Amygdala (tissue), 56 donors: ENCODE measurements at regions not wholly inside any gene's neighbourhood (a gene's known extent, or its start where the extent isn't known, plus 50 kb on each side); places are given as distances from the start of the nearest gene placed in this dataset.

ENCODE experiments used
- DNase-seq, 56 donors: peaks; one replicate each; lab custom pipeline; 2025; lab: John Stamatoyannopoulos, UW

DNA sequence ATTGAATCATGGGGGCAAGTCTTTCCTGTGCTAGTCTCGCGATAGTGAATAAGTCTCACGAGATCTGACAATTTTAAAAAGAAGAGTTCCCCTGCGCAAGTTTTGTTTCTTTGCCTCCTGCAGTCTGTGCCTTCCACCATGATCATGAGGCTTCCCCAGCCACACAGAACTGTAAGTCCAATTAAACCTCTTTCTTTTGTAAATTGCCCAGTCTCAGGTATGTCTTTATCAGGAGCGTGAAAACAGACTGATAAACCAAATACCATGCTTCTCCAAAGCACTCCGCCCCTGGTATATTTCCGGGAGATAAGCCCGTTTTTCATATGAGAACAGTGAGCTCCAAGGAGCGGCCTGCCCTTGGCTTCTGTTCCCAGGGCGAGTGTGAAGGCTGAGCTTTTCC is 118.9 kb downstream of the EVX1 start:
- no peak for DNase-seq

GRCh38 chr7:27362026-27362425 is 119.4 kb downstream of the EVX1 start:
- no peak for DNase-seq

DNA sequence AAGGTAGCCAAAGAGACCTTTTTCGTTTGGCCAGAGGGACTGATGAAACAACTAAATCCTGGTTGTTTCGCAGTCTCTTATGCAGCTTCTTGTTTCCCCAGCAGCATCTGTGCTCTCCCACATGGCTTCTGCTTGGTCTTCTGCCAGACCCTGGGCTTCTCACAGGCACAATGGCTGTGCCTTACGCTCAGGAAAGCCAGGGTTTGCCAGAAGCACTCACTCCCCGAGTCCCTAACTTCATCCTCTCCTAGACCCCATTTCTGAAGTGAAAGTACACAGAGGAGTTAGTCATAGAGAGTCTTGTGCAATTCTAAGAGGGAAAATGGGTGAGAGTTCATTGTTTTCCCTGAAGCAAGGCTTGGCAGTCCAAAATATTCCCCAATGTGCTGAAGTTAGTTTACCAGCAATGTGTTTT is 121.7 kb downstream of the EVX1 start:
- DNase-seq, result peak in 36 of 56 donors; percentile 2 to 71 (median 21)

GRCh38 chr7:27367179-27367932 is 124.8 kb downstream of the EVX1 start:
- no peak for DNase-seq

GRCh38 chr7:27367933-27368549 is 125.4 kb downstream of the EVX1 start:
- no peak for DNase-seq

DNA sequence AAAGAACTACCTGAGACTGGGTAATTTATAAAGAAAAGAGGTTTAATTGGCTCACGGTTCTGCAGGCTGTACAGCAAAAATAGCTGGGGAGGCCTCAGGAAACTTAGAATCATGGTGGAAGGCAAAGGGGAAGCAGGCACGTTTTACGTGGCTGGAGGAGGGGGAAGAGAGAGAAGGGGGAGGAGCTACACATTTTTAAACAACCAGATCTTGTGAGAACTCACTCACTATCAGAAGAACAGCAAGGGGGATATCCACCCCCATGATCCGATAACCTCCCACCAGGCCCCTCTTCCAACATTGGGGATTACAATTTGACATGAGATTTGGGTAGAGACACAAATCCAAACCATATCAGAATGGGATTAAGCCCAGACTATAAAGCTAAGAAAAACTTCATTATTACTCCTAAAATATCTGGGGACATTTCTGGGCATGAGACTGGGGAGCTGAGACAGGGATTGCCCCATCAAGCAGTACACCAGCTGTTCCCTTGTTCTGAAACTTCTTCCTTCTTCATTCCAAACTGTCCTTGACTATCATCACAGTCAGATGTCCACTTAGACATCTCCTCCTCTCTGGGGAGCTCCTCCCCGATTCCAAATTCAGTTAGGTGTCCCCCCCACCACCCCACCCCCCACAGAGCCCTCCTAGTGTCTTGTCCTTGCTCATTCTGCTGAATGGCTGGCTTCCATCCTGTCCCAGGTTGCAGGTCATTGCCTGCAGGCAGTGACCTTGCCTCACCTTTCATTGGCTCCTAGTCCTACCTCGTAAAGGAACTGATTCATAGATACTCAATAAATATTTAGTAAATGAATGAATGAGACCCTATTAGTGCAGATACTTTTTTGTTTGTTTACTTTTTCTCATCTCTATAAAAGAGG is 132.6 kb downstream of the EVX1 start:
- no peak for DNase-seq

DNA sequence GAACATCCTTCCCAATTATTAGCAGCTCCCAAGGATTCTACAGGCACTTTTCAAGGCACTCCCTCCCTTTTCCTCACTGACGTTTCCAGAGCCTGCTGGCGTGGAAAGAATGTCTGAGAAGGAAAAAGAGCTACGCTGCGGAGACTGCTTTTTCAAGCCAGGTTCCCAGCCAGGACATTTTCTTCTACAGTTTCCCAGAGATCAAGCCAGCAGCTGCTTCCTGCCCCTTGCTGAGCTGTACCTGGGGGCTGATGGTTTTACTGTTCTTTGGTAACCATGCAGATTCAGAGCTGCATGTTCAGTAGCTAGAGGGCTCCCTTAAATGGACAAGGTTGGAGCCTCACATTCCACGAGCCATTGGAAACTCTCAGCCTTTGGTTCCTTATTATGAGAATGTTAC is 133.4 kb downstream of the EVX1 start:
- DNase-seq, result peak in 1 of 56 donors; percentile 1

- no peak for DNase-seq
These were observed 135.4 kb downstream of the EVX1 start for GRCh38 chr7:27377988-27378387.

DNA sequence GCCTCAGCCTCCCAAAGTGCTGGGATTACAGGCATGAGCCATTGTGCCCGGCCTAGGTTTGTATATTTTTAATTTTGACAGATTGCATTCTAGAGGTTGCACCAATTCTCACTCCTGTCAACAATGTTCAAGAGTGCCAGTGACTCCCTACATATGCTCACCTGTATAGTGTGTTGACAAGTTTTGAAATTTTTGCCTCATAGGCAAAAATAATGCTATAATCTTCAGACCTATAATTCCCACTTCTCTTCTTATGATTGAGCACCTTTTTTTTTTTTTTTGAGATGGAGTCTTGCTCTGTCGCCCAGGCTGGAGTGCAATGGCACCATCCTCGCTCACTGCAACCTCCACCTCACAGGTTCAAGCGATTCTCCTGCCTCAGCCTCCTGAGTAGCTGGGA is 139.7 kb downstream of the EVX1 start:
- DNase-seq, result no peak

- no peak for DNase-seq
These were observed 144.0 kb downstream of the EVX1 start for GRCh38 chr7:27386581-27386980.

DNA sequence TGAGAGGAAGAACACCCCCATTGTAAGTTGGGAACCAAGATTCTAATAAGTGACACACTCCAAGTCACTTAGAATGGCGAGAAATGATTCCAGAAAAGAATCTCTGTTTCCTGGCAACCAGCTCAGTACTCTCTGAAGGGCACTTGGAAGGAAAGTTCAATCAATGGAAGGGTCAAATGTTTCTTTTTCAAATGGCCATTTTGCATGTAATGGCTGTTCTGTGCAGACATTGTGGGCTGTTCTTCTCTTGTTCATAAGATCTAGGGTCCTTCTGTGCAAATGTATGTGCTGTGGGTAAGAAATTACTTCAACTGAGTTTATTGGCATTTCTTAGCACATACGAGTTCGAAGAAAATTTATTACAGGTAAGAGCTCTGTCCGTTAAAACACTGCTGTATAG is 145.3 kb downstream of the EVX1 start:
- DNase-seq, result no peak

DNA sequence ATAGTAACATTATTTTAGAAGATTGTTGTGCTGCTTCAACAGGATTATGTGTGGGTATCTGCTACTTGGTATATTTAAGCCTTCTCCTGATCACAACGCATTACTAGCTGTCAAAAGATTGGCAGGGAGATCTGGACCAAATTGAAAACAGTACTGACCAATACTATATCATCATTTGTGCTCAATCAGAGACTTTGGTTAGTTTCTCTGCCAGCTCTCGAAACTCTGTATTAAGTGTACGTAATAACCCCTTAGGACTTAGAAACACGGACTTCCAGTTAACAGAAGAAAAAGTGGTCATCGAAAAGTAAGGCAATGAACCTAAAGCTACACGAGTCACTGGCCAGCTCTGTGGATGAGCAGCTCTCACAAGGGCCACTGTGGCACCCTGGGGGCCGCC is 146.0 kb downstream of the EVX1 start:
- no peak for DNase-seq

DNA sequence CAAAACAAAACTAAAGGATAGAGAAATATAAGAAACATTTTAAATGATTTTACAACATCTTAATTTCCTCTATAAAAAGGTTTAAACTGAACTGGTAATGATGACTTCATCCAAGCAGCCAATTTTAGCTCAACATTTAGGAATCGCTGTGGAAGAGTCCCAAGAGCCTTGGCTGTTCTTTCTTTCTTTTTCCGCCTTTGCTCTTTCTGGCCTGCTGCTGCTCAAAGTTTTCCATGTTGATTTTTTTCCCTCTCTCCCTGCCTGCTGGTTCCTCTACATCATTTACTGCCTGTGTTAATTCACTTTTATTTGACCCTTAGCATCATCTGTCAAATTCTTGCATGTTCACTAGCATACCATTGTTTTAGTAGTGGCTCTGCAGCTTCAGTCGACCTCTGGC is 146.9 kb downstream of the EVX1 start:
- no peak for DNase-seq

DNA sequence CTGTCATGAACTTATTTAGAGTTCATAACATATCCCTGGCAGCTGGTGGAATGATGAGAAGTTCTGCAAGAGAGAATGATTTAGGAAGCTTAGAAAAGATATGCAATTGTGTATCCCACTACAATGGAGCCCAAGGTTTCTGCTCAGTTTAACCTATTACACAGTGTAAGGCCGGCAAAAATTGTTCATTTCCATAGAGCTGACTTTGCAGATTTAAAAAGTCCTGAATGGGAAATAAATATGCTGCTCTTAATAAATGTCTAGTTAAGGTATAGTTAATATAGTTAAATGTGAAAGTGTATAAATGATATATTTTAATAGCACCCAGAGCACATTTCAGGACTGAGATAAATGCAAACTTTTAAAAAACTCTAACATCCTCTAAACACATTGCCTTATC is 149.9 kb downstream of the EVX1 start:
- DNase-seq, result no peak

DNA sequence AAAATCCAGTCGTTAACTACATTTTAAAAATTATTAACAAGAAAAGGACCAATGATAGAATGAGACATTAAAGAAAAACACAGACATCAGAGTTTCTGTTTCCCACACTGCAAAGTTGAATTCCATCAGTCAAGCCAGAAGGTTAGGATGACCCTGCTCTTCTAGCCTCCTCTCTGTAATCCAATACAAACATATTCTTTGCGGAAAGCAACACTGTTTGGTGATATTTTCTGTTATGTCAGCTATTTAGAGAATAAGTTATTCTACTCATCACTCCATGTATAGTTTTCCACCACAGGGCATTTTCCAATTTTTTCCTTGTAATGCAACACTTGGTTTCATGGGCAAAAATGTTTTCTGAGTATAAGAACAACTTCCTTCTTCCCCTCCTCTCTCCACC is 152.3 kb downstream of the EVX1 start:
- DNase-seq, result no peak

DNA sequence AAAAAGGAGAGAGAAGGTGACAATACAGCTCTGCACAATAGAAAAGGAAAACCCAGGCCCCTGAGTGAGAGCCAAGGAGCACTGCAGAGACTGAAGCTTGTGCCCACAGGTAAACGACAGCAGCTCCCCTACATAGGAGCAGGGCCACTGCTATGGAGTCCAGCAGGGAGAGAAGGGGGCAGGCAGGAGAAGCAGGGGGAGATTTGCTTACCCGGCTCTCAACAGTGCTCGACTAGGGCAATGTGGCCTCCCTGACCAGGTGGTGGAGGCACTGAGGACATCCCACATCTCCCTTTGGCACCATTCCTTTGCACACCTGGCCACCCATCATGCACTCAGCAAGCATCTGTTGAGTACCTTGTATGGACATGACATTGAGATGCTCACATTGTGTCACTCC is 153.0 kb downstream of the EVX1 start:
- no peak for DNase-seq

DNA sequence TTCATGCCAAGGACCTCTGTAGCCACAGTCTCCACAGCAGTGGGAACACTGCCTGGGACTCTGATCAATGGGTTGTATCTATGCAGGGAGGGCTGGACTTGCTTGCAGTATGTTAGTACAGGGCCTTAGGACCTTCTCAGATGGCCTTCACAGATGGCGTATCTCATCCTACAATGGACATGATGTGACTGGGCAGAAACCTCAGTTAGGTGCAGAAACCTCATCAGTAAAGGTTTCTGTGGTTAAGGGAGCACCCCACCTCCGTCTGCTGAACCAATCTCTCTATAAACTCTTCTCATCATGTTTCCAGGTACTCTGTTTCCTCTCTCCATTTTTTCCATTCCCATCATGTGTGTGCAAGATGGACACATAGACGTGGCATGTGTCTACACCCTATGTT is 154.9 kb downstream of the EVX1 start:
- no peak for DNase-seq

DNA sequence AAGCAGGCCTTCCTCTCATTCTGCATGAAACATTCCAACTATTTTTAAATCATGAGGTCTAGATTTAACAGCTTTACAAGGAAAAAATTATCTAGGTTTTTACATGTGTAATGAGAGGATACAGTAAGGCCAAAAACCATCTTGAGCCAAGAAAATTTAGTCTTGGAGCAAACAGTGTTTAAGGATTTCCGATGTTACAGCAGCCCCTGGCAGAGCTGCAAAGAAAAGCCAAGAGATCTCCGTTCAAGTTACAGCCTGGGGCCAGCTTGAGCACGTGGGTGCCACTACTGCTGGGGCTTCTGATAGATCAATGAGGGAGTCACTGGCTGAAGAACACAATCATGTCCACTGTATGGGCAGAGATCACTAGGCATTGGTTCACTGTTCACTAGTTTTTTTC is 156.2 kb downstream of the EVX1 start:
- DNase-seq, result no peak

DNA sequence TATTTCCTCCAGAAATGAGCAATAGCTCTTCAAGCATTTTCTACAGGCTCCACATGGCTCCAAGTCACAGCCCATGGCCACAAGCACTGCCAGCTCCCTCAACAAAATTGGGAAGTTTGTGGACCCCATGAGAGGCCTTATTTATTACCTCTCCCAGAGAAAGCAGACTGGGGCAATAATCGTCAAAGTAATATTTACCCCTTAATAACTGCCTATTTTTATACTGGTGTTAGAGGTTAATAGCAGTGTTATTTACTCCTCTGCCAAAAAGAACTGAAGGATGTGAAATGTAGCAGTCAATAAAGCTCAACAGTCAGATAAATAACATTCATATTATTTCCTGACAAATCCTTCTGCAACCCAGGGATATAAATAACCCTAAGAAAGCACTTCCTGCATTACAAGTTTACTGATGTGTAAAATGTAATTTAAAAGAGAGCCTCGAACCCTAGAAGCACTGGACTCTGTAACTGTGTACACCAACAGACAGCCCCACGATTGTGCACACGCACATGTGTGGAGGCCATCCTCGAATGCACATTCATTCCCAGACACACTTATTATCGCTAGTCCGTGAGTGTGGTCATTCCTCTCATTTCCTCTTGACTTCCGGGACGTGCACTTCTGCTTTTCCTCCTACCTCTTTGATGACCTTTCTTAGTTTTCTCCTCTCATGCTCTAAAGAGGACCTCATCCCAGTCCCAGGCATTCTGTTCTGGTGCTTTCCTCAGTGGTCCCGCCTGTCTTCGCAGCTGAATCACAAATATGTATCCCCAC is 157.4 kb downstream of the EVX1 start:
- DNase-seq, result no peak

DNA sequence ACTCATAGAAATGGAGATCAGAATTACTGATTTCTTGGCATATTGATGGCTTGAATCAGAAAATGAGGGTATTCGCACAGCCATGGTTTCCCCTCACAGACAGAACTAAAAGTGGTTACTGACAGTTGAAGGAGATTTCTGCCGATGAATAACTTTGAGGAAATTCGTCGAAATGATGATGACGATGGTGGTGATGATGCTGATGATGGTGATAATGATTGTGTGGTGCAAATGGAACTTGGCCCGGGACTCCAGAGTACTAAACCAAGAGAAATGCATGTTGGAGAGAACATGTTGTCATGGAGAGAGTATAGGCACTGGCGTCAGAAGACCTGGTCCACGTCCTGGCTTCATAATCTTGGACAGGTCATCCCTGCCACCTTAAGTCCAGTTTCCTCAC is 163.2 kb downstream of the EVX1 start:
- no peak for DNase-seq

DNA sequence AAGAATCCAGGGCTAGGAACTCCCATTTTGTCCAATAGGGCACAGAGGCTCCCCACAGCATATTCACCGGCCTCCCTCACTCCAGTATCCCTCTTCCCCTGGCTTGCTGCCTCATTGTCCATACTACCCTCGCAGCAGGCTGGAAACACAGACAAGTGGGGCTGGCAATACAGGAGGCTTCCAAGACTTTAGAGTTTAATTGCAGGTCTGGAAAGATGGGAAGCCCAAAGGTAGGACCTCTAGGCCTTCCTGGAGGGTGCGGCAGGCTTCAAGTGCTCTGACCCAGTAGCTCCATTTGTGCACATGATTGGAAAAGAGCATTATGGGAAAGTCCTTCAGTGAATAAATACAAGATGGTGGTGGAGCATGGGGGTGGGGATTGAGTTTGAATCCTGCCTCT is 166.7 kb downstream of the EVX1 start:
- DNase-seq, result no peak
